ENCODE measurements at regions not wholly inside any gene's neighbourhood (a gene's known extent, or its start where the extent isn't known, plus 50 kb on each side); places are given as distances from the start of the nearest gene placed in this dataset.

GRCh38 chr1:30264672-30265025, 458.7 kb downstream of the MATN1 start:
- no peak for DNase-seq

DNA sequence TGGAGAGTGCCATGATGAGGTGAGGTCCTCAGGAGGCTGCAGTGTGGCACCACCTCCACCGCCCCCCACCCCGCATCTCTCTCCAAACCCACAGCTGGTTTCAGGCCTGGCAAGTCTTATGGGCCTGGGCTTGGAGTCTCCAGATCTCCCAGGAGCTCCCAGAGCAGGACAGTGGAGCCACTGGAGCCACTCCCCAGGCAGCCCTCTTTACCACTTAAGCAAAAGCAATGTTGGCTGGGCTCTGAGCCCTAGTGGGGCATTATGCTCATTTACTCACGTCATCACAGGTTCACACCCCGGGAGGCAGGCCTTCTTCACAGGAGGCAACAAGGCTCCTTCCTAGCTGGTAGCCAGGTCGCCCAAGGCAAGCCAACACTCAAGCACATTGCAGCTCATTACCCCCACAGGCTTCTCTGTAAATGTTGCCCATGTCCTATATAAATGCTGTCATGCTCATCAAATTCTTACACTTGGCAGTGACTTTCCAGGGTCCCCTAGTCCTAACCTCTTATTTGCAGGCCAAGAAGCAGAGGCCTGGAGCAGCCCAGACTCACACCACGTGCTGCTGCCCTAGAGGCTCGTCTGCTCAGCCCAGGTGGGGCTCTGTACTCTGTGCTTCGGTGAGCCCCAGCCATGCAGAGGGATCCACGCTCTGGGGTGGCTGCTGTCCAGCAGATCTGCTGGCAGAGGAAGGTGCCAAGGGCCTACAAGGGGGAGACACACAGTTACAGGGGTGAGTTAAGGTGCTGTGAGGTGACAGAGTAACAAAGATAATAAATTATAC, 459.3 kb downstream of the MATN1 start:
- DNase-seq, result no peak

DNA sequence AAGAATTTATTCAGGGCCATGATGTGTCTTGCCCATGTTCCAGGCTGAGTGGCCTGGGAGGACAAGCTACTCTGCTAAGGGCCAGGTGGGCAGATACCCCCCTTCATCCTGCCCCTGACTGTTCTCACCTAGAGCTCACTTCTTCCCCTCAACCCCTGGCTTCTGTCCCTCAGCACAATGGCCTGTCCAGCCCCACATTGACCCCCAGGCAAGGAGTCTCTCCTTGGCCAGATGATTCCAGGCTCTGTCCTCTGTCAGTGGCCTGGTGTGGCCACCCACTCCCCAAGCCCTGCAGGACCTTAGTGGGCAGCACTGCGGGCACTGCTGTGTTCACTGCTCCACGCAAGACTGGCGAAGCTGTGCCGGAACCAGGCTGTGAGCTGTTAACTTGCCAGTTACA, 460.0 kb downstream of the MATN1 start:
- no peak for DNase-seq

DNA sequence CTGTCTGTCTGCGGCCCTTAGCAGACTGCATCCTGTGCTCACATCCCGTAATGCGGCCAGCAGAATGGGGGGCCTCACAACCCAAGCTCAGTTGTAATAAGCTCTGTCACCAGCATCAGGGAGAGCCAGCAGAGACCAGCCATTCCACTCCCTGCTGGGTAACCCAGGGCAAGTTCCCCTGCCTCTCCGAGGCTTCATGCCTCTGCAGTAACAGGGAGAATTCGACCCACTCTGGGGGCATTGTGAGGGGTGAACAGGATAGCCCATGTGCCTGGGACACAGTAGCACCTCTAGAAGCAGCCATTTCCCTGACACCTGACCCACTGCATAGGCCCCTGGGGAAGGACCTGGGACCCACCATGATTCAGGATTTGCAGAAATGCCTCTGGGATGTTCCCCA, 461.2 kb downstream of the MATN1 start:
- DNase-seq, result no peak

GRCh38 chr1:30260318-30260717, 463.1 kb downstream of the MATN1 start:
- DNase-seq, result no peak

GRCh38 chr1:30259631-30260030, 463.8 kb downstream of the MATN1 start:
- no peak for DNase-seq

GRCh38 chr1:30258876-30259275, 464.5 kb downstream of the MATN1 start:
- no peak for DNase-seq

DNA sequence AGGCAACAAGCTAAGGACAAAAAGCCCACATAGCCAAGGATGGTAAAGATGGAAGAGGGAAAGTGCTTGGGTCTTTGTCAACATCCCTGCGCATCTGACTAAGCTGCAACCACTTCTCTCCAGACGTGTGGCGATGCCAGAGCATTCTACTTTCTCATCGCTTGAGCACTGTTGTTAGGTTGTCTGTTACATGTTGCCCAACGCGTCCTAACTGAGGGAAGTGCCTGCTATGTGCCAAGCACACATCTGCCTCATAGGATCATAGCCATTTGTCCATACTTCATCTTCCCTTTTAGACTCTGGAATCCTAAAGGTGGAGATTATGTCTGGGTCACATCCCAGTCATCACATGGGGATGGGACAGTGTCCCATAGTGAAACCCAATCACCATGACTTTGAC, 464.9 kb downstream of the MATN1 start:
- no peak for DNase-seq

GRCh38 chr1:30257742-30258380, 465.5 kb downstream of the MATN1 start:
- no peak for DNase-seq

DNA sequence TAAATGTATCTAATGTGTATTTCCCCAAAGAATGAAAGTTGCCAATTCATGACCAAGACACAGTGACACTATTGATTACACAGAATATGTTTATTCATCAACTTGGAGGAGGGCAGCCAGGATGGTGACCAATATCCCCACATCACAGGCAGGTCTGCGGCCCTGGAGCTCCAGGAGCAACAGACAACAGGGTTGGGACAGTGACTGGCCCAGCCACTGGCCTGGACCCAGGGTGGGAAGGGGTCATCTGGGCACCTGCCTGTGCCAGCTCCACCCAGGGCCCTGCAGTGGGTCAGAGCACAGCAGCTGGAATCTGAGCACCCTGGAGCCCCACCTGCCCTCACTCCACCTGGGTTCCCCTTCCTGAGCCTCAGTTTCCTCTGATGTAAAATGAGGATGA, 466.1 kb downstream of the MATN1 start:
- no peak for DNase-seq

DNA sequence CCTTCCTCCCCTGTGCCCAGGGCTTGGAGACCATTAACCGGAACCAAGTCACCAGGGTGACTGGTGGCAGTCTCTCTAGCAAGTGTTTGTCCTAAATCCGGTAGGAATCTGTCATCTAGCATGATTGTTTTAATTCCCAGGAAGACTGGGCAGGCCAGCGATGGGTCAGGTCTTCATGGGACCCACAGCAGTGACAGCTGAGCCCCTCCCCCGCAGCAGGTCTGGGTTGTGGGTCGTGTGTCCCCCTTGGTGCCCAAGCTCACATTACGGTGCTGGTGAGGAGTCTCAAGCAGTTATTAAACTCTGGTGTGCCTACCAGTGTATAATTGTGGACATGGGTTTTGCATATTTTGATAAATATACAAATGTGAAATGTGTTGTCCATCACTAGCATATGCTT, 466.5 kb downstream of the MATN1 start:
- DNase-seq, result no peak

DNA sequence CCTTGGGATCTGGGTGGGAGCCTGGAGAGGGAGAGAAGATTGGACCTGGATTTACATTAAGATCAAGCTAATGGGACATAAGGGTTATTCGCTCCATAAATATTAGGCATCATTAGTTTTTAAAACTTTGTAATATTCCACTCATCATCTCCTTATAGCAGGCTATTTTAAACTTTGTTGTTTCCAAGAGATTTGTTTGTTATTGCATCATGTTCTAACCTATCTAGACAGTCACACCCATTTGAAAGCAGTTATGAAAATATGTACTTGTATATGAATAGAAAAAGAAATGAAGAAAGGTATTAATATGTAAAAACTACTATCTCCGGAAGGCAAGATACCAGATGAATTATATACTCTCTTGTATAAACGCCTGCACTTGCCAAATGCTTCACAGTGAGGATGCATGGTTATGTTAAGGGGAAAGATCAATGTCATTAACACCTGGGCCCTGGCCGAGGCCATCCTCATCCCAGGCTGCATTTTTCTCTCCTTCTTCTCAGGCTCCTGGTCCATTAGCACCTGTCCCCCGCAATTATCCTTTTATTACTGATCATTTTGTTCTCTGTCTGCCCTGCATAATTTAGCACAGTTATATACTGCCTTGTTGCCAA, 468.2 kb downstream of the MATN1 start:
- no peak for DNase-seq

DNA sequence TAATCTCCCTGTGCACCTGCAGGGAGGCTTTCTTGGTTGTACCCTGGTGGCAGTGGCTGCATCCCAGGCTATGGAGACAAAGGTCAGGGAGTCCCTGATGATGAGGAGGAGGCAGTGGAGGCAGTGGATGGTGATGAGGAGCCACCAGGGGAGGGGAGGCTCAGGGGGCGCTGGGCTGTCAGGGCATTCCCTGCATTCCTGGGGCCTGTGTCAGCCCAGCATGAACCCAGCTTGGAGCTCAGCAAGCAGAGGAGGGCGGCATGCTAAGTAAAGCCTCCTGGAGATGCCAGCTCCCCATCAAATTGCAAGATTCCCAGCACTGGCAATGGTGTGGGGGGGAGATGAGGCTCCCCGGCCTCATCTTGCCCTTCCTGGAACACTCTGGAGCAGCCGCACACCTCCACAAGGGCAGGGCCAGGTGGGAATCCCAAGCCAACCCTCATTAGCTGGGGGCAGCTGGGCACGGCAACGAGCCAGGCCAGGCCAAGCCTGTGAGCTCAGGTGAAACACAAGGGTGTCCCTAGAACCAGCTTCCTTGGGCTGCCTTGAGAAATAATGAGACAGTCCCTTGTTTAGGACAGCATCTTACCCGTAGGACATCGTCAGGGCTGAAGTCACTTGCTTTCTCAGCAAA, 469.5 kb downstream of the MATN1 start:
- peak; percentile 39 for DNase-seq

DNA sequence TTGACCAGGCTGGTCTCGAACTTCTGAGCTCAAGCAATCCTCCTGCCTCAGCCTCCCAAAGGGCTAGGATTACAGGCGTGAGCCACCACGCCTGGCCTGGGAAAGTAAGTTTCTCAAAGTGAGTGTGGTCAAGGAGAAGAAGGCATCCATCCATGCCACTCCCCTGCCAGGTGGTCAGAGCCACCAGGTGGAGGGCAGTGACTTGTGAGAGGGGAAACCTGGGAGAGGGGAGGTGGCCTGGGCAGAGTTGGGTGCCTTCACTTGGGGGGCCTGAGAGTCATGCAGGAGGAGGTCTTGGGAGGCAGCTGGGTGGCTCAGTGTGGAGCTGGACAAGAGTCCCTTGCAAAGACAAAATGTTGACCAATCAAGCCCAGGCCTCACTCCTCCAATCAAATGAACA, 470.0 kb downstream of the MATN1 start:
- DNase-seq, result no peak

DNA sequence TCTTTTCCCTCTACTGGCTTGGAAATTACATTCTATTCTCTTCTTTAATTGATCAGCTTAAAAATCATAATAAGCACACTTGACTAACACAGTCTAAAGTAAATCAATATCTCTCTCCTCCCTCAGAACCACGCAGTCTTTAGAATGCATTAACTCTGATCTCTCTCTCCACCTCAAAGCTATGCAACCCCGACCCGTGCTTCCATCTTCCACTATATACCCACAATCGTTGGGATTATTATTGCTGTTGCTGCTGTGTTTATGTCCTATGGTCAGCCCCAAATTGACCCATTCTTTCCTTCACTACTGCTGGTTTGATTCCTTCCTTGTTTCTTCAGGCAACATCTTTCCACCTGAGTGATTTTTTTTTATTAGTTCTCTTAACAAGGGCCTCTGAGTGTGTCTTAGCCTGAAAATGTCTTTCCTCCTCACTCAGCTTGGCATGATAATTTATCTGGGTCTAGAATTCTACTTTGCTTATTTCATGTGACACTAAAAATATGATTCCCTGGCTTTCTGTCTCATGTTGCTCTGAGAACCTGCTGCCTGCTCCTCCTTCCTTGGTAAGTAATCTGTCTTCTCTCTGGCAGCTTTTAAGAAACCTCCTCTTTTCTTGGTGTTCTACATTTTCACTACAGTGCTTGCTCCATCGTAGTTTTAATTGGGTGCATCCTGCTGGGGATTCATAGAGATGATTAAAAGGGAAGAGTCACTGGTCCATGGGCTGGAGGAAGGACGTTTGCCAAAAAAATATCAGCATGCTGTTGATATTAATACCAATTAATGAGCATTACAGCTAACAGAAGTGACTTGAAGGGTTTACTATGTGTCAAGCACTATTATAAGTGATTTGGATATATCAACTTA, 472.2 kb downstream of the MATN1 start:
- no peak for DNase-seq

DNA sequence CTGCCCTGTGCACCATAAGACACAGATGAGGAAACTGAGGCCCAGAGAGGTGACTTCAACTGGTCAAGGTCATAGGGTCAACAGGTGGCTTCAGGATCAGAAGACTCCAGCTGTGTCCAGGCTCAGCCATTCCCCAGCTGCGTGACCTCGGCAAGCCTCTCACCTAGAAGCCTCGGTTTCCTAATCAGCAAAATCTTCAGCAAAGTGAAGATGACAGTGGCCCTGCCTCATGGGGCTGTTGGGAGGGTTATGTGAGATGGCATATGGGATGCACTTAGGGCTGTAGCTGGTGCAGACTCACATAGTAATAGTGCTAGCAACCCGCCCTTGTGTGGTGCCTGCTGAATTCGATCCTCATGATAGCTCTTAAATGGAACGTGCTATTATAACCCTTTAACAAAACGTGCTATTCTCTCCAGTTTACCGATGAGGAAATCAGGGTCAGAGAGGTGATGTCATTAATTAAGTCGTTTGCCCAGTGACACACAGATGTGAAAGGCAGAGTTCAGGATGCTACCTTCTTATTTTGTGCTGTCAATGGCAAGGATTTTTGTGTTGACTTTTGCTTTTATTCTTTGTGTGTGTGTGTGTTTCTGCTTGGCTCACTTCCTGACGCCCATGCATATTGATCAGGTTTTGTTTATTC, 472.9 kb downstream of the MATN1 start:
- DNase-seq, result no peak

DNA sequence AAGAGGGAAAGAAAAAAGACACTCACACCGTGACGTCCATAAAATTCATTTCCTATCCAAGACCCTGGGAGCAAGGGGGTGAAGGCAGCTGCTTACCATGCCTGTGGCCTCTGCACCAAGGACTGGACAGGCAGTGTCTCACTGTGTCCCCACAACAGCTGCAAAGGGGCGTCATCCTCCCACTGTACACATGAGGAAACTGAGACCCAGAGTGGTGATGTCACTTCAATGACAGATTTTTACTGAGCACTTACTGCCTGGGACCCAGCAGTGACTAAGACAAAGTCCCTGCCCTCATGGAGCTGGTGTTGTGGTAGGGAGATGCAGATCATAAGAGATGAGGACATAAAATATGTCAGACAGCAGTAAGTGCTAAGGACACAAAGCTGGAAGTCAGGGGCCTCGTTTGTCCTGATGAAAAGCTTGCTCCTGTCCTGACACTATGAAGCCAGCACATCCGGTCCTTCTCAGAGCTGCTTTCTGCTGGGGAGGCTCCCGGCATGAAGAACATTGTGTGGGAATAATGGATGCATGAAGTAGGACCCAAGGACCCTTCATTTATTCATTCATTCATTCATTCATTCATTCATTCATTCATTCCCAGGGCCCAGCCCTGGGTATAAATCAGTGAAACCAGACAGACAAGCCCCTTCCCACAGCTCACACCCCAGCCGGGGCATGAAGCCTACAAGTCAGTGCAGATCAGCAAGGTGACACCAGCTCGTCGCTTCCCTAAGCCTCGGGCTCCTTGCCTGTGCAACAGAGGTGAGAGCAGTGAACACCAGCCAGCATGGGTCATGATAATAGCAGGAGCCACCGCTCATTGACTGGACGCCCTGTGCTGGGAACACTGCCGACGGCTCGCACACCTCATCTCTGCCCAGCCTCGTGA, 473.7 kb downstream of the MATN1 start:
- no peak for DNase-seq

GRCh38 chr1:30248774-30249173, 474.6 kb downstream of the MATN1 start:
- DNase-seq, result no peak

GRCh38 chr1:30248373-30248772, 475.0 kb downstream of the MATN1 start:
- DNase-seq, result no peak

- DNase-seq, result no peak
Measured at GRCh38 chr1:30244801-30245200, 478.6 kb downstream of the MATN1 start.
